Ishikawa (cell line): ENCODE measurements at regions not wholly inside any gene's neighbourhood (a gene's known extent, or its start where the extent isn't known, plus 50 kb on each side); places are given as distances from the start of the nearest gene placed in this dataset.

Source experiments
- CEBPB ChIP-seq: IDR thresholded peaks from 2 replicates; pipeline ENCODE4 v1.6.1; 2012
- CREB1 ChIP-seq: IDR thresholded peaks from 2 replicates; pipeline ENCODE4 v1.6.1; 2012; ENCODE audit warnings: low read depth
- EGR1 ChIP-seq: IDR thresholded peaks from 2 replicates; pipeline ENCODE4 v1.6.1; 2012
- EP300 ChIP-seq: IDR thresholded peaks from 2 replicates; pipeline ENCODE4 v1.6.1; 2012; ENCODE audit warnings: borderline replicate concordance
- FOXM1 ChIP-seq: IDR thresholded peaks from 2 replicates; pipeline ENCODE4 v1.6.1; 2012; ENCODE audit warnings: low read depth, borderline replicate concordance
- MAX ChIP-seq: IDR thresholded peaks from 2 replicates; pipeline ENCODE4 v1.6.1; 2012
- NFIC ChIP-seq: IDR thresholded peaks from 2 replicates; pipeline ENCODE4 v1.6.1; 2012
- RAD21 ChIP-seq: IDR thresholded peaks from 2 replicates; pipeline ENCODE4 v1.6.1; 2012; ENCODE audit warnings: low read depth
- REST ChIP-seq: IDR thresholded peaks from 2 replicates; pipeline ENCODE4 v1.6.1; 2012; ENCODE audit warnings: low read depth, mild to moderate bottlenecking
- TAF1 ChIP-seq: IDR thresholded peaks from 2 replicates; pipeline ENCODE4 v1.6.1; 2012; ENCODE audit warnings: low read depth, mild to moderate bottlenecking
- TCF12 ChIP-seq: IDR thresholded peaks from 2 replicates; pipeline ENCODE4 v1.6.1; 2012; ENCODE audit warnings: low read depth
- TEAD4 ChIP-seq: IDR thresholded peaks from 2 replicates; pipeline ENCODE4 v1.6.1; 2012
- USF1 ChIP-seq: IDR thresholded peaks from 2 replicates; pipeline ENCODE4 v1.6.1; 2012
- YY1 ChIP-seq: IDR thresholded peaks from 2 replicates; pipeline ENCODE4 v1.6.1; 2012; ENCODE audit warnings: low read depth
- ZBTB7A ChIP-seq: IDR thresholded peaks from 2 replicates; pipeline ENCODE4 v1.6.1; 2012; ENCODE audit warnings: low read depth

GRCh38 chr18:55748227-55748738 lies 160.3 kb upstream of the TCF4 start:
- TF ChIP-seq MAX, result no peak
- TF ChIP-seq TAF1, result no peak

- TF ChIP-seq REST, result no peak
- no peak for TF ChIP-seq FOXM1
- no peak for TF ChIP-seq CREB1
- TF ChIP-seq EGR1, result no peak
- no peak for TF ChIP-seq TEAD4
- no peak for TF ChIP-seq YY1
- TF ChIP-seq USF1, result no peak
- TF ChIP-seq RAD21, result no peak
- no peak for TF ChIP-seq EP300
- no peak for TF ChIP-seq MAX
- no peak for TF ChIP-seq CEBPB
- no peak for TF ChIP-seq NFIC
- no peak for TF ChIP-seq ZBTB7A
- no peak for TF ChIP-seq TAF1
- no peak for TF ChIP-seq TCF12
These were observed 156.2 kb upstream of the TCF4 start for GRCh38 chr18:55744206-55744605.

- TF ChIP-seq CEBPB (no peak), REST (no peak), YY1 (no peak), NFIC (no peak), TAF1 (no peak), CREB1 (no peak), TCF12 (no peak), TEAD4 (no peak), EGR1 (no peak), ZBTB7A (no peak), EP300 (no peak), MAX (no peak), RAD21 (no peak), FOXM1 (no peak), USF1 (no peak)
These were observed 155.7 kb upstream of the TCF4 start for GRCh38 chr18:55743736-55744135.

GRCh38 chr18:55743133-55743532 lies 155.1 kb upstream of the TCF4 start:
- no peak for TF ChIP-seq REST

GRCh38 chr18:55739488-55739887 lies 151.5 kb upstream of the TCF4 start:
- no peak for TF ChIP-seq USF1
- TF ChIP-seq ZBTB7A, result no peak
- TF ChIP-seq TEAD4, result no peak
